Lung (tissue), 11 donors: ENCODE measurements at regions not wholly inside any gene's neighbourhood (a gene's known extent, or its start where the extent isn't known, plus 50 kb on each side); places are given as distances from the start of the nearest gene placed in this dataset.

Experiments
- ATAC-seq: fragments of 200-7000 bp; cut with Tn5 transposase; one replicate; pipeline ENCODE4 v1.9.1; 2020; ENCODE audit warnings: moderate number of reproducible peaks; ENCODE audit not compliant: insufficient read depth, low FRiP score
- DNase-seq, 3 donors: peaks; one replicate each; pipeline ENCODE4 v3.0.0-alpha.2; 2013 to 2017
- H3K27ac ChIP-seq, 2 donors: one replicate each; pipeline ENCODE4 v1.5.1; 2013; ENCODE audit warnings: mild to moderate bottlenecking in 2 of 2, moderate library complexity in 2 of 2, control low read depth in 1 of 2, inconsistent platforms in 1 of 2, low read depth in 1 of 2, low read length in 1 of 2
- H3K27me3 ChIP-seq, 3 donors: one replicate each; pipeline ENCODE4 v1.5.1; 2013; ENCODE audit warnings: low read length in 2 of 3; ENCODE audit not compliant: control insufficient read depth in 3 of 3, insufficient read depth in 3 of 3
- H3K36me3 ChIP-seq, 4 donors: one replicate each; pipeline ENCODE4 v1.5.1; 2013; ENCODE audit warnings: low read length in 4 of 4, mild to moderate bottlenecking in 1 of 4, moderate library complexity in 1 of 4; ENCODE audit not compliant: control insufficient read depth in 4 of 4, insufficient read depth in 4 of 4
- H3K4me1 ChIP-seq, 5 donors: one replicate each; pipeline ENCODE4 v1.5.1; 2013; ENCODE audit warnings: low read length in 5 of 5, mild to moderate bottlenecking in 2 of 5, moderate library complexity in 1 of 5; ENCODE audit not compliant: control insufficient read depth in 5 of 5, insufficient read depth in 5 of 5
- H3K4me3 ChIP-seq: one replicate; pipeline ENCODE4 v1.5.1; 2013; ENCODE audit warnings: mild to moderate bottlenecking, control low read depth, moderate library complexity
- H3K9ac ChIP-seq, 2 donors: one replicate each; pipeline ENCODE4 v1.5.1; 2013; ENCODE audit warnings: low read length in 2 of 2, control low read depth in 1 of 2; ENCODE audit not compliant: insufficient read depth in 1 of 2
- H3K9me3 ChIP-seq, 4 donors: one replicate each; pipeline ENCODE4 v1.5.1; 2013; ENCODE audit warnings: low read length in 3 of 4, mild to moderate bottlenecking in 1 of 4, moderate library complexity in 1 of 4; ENCODE audit not compliant: control insufficient read depth in 4 of 4, insufficient read depth in 3 of 4
- CTCF ChIP-seq: IDR thresholded peaks from 2 replicates; pipeline ENCODE4 v1.5.1; 2012; ENCODE audit warnings: mild to moderate bottlenecking; ENCODE audit errors: control extremely low read depth, extremely low read depth
- WGBS, 2 donors: extraction: QIAGEN DNeasy Blood & Tissue Kit; methylation state at CpG; one replicate each; pipeline ENCODE4 v1.1.7; 2013; 5-methylcytosine and 5-hydroxymethylcytosine counted together
- donor health status: control.
- donor health status: control.
- donor health status: Bipolar disorder and iron deficiency.
- donor health status: healthy.
- donor health status: DM: yes; HTN: yes; CAD: no.

- TF ChIP-seq CTCF: no peak
- 55 to 64% methylated on average over 2 of the region's 2 CpGs for WGBS, 2 donors
Measured at GRCh38 chr5:29833394-29833793, 1360.1 kb upstream of the CDH6 start.

GRCh38 chr5:29822521-29822920 is 1371.0 kb upstream of the CDH6 start:
- Histone ChIP-seq H3K27ac (no peak overlapping the region), H3K27me3 (no peaks in the 10 kb centered on the region), H3K9ac (no peak overlapping the region), H3K36me3 (no peaks in the 10 kb centered on the region), H3K4me3 (no peak overlapping the region), H3K4me1 (no peaks in the 10 kb centered on the region), H3K9me3 (peaks cover 0 to 2% (median 0%) of the 10 kb centered on the region in 4 donors)
- 66 to 77% methylated on average over 4 of the region's 4 CpGs for WGBS, 2 donors
- DNase-seq: no peak
- TF ChIP-seq CTCF: no peak
- ATAC-seq: no peak

More at GRCh38 chr5:29833394-29833793, 1360.1 kb upstream of the CDH6 start:
- Histone ChIP-seq H3K9ac (no peak overlapping the region), H3K27ac (no peak overlapping the region), H3K9me3 (no peaks in the 10 kb centered on the region), H3K4me1 (no peaks in the 10 kb centered on the region), H3K27me3 (no peaks in the 10 kb centered on the region), H3K36me3 (no peaks in the 10 kb centered on the region), H3K4me3 (no peak overlapping the region)
- no peak for DNase-seq
- ATAC-seq: no peak

- no peak for TF ChIP-seq CTCF
- Histone ChIP-seq H3K4me1 (no peaks in the 10 kb centered on the region), H3K27me3 (no peaks in the 10 kb centered on the region), H3K9ac (no peak overlapping the region), H3K27ac (no peak overlapping the region), H3K9me3 (no peaks in the 10 kb centered on the region), H3K4me3 (no peak overlapping the region), H3K36me3 (no peaks in the 10 kb centered on the region)
- DNase-seq (no peak), ATAC-seq (no peak)
- WGBS, 2 donors: 72 to 86% methylated on average over 2 of the region's 2 CpGs
Measured at GRCh38 chr5:29811914-29812679, 1381.4 kb upstream of the CDH6 start.

- no peak for TF ChIP-seq CTCF
- no peak overlapping the region for H3K9ac ChIP-seq
- no peaks in the 10 kb centered on the region for H3K9me3 ChIP-seq
- no peaks in the 10 kb centered on the region for H3K27me3 ChIP-seq
- ATAC-seq: no peak
- DNase-seq: no peak
- no peaks in the 10 kb centered on the region for H3K4me1 ChIP-seq
- WGBS, 2 donors: 92 to 97% methylated on average over 3 of the region's 3 CpGs
- no peak overlapping the region for H3K27ac ChIP-seq
- no peaks in the 10 kb centered on the region for H3K36me3 ChIP-seq
- no peak overlapping the region for H3K4me3 ChIP-seq
Measured at GRCh38 chr5:29805804-29806203, 1387.7 kb upstream of the CDH6 start.
